ENCODE measurements at regions not wholly inside any gene's neighbourhood (a gene's known extent, or its start where the extent isn't known, plus 50 kb on each side); places are given as distances from the start of the nearest gene placed in this dataset.

- no peak for DNase-seq
Observed at GRCh38 chrX:16222151-16222550, 54.9 kb downstream of the MAGEB17 start.

GRCh38 chrX:16223385-16223784 lies 56.1 kb downstream of the MAGEB17 start:
- no peak for DNase-seq

GRCh38 chrX:16239211-16239610 lies 71.9 kb downstream of the MAGEB17 start:
- DNase-seq = no peak

GRCh38 chrX:16240231-16240905 lies 73.1 kb downstream of the MAGEB17 start:
- no peak for DNase-seq

- DNase-seq = no peak
Observed at GRCh38 chrX:16240968-16241367, 73.7 kb downstream of the MAGEB17 start.

GRCh38 chrX:16250296-16250695 lies 83.0 kb downstream of the MAGEB17 start:
- DNase-seq = no peak

- DNase-seq = no peak
Observed at GRCh38 chrX:16251782-16252181, 84.5 kb downstream of the MAGEB17 start.

GRCh38 chrX:16258882-16259281 lies 91.6 kb downstream of the MAGEB17 start:
- no peak for DNase-seq

- no peak for DNase-seq
Observed at GRCh38 chrX:16267431-16267830, 100.2 kb downstream of the MAGEB17 start.

GRCh38 chrX:16268206-16268605 lies 100.9 kb downstream of the MAGEB17 start:
- DNase-seq = no peak

- no peak for DNase-seq
Observed at GRCh38 chrX:16278927-16279326, 111.6 kb downstream of the MAGEB17 start.

- no peak for DNase-seq
Observed at GRCh38 chrX:16282209-16282608, 114.9 kb downstream of the MAGEB17 start.

GRCh38 chrX:16284842-16285241 lies 117.6 kb downstream of the MAGEB17 start:
- DNase-seq = no peak

- DNase-seq = no peak
Observed at GRCh38 chrX:16290997-16291396, 123.7 kb downstream of the MAGEB17 start.

GRCh38 chrX:16300831-16301230 lies 133.6 kb downstream of the MAGEB17 start:
- no peak for DNase-seq

GRCh38 chrX:16304751-16305150 lies 137.5 kb downstream of the MAGEB17 start:
- no peak for DNase-seq

- DNase-seq = no peak
Observed at GRCh38 chrX:16305187-16305586, 137.9 kb downstream of the MAGEB17 start.

- DNase-seq = no peak
Observed at GRCh38 chrX:16307950-16308349, 140.7 kb downstream of the MAGEB17 start.

- no peak for DNase-seq
Observed at GRCh38 chrX:16308773-16309172, 141.5 kb downstream of the MAGEB17 start.

- no peak for DNase-seq
Observed at GRCh38 chrX:16310326-16310725, 143.0 kb downstream of the MAGEB17 start.

- no peak for DNase-seq
Observed at GRCh38 chrX:16311671-16312070, 144.4 kb downstream of the MAGEB17 start.

GRCh38 chrX:16312761-16313623 lies 145.7 kb downstream of the MAGEB17 start:
- DNase-seq = no peak

GRCh38 chrX:16316331-16316730 lies 149.1 kb downstream of the MAGEB17 start:
- no peak for DNase-seq

- no peak for DNase-seq
Observed at GRCh38 chrX:16319929-16320328, 152.6 kb downstream of the MAGEB17 start.
